ENCODE measurements at regions not wholly inside any gene's neighbourhood (a gene's known extent, or its start where the extent isn't known, plus 50 kb on each side); places are given as distances from the start of the nearest gene placed in this dataset.

GRCh38 chr3:113094337-113095221 lies 103.8 kb downstream of the GTPBP8 start:
- Histone ChIP-seq H3K4me3 (ENCODE audit: low read depth in 1 of 3, low read length in 3 of 3) (no peak overlapping the region), H3K9me3 (ENCODE audit: control insufficient read depth in 4 of 4, low read length in 3 of 4) (no peaks in the 10 kb centered on the region), H3K9ac (ENCODE audit: low read depth in 1 of 2, low read length in 2 of 2) (no peak overlapping the region), H3K27me3 (ENCODE audit: control insufficient read depth in 4 of 4, insufficient read depth in 4 of 4, low read length in 3 of 4) (no peaks in the 10 kb centered on the region), H3K27ac (ENCODE audit: low read depth in 1 of 2, low read length in 2 of 2) (no peak overlapping the region), H3K36me3 (ENCODE audit: control insufficient read depth in 4 of 4, insufficient read depth in 3 of 4, low read depth in 1 of 4, low read length in 3 of 4) (no peaks in the 10 kb centered on the region), H3K4me1 (ENCODE audit: control insufficient read depth in 4 of 4, insufficient read depth in 4 of 4, low read length in 3 of 4) (no peaks in the 10 kb centered on the region)
- WGBS = 83% methylated on average over 7 of the region's 7 CpGs
- DNase-seq (ENCODE audit: low spot score) = no peak
- TF ChIP-seq REST (IDR thresholded peaks at IDR 0.05) = no peak
- TF ChIP-seq ATF3 (IDR thresholded peaks at IDR 0.05) = no peak
- TF ChIP-seq EGR1 (IDR thresholded peaks at IDR 0.05; ENCODE audit: low read depth in 2 of 2) = no peak
- no peak for TF ChIP-seq ZBTB33 (IDR thresholded peaks at IDR 0.05)
- TF ChIP-seq NR2F2 (IDR thresholded peaks at IDR 0.05) = no peak

GRCh38 chr3:113096188-113096892 lies 105.6 kb downstream of the GTPBP8 start:
- Histone ChIP-seq H3K9me3 (ENCODE audit: control insufficient read depth in 4 of 4, low read length in 3 of 4) (no peaks in the 10 kb centered on the region), H3K9ac (ENCODE audit: low read depth in 1 of 2, low read length in 2 of 2) (no peak overlapping the region), H3K4me3 (ENCODE audit: low read depth in 1 of 3, low read length in 3 of 3) (no peak overlapping the region), H3K27ac (ENCODE audit: low read depth in 1 of 2, low read length in 2 of 2) (no peak overlapping the region), H3K27me3 (ENCODE audit: control insufficient read depth in 4 of 4, insufficient read depth in 4 of 4, low read length in 3 of 4) (no peaks in the 10 kb centered on the region), H3K36me3 (ENCODE audit: control insufficient read depth in 4 of 4, insufficient read depth in 3 of 4, low read depth in 1 of 4, low read length in 3 of 4) (no peaks in the 10 kb centered on the region), H3K4me1 (ENCODE audit: control insufficient read depth in 4 of 4, insufficient read depth in 4 of 4, low read length in 3 of 4) (no peaks in the 10 kb centered on the region)
- no peak for TF ChIP-seq FOXA1 (IDR thresholded peaks at IDR 0.05)
- TF ChIP-seq HNF4A (conservative IDR thresholded peaks at IDR 0.05) = peak in 1 of 2 donors; percentile 9
- TF ChIP-seq ATF3 (IDR thresholded peaks at IDR 0.05) = no peak
- TF ChIP-seq SP1 (IDR thresholded peaks at IDR 0.05) = no peak
- TF ChIP-seq ZBTB33 (IDR thresholded peaks at IDR 0.05) = no peak
- TF ChIP-seq CTCF (IDR thresholded peaks at IDR 0.05; ENCODE audit: low read depth, low read length, missing input control) = no peak
- WGBS = 87% methylated on average over 2 of the region's 2 CpGs
- no peak for DNase-seq (ENCODE audit: low spot score)
